Testis (tissue), 2 donors: ENCODE measurements at regions not wholly inside any gene's neighbourhood (a gene's known extent, or its start where the extent isn't known, plus 50 kb on each side); places are given as distances from the start of the nearest gene placed in this dataset.

ENCODE experiments used
- CTCF ChIP-seq, 3 experiments: fragments of 450-650 bp in 2 of 3; fragments of 200-600 bp in 1 of 3; sonication (generic) in 1 of 3; IDR thresholded peaks; one replicate each; pipeline ENCODE4 v1.5.1; 2016 to 2019; ENCODE audit warnings: antibody characterized with exemption in 3 of 3, mild to moderate bottlenecking in 2 of 3, moderate library complexity in 1 of 3
- POLR2A ChIP-seq: fragments of 450-650 bp; IDR thresholded peaks from one replicate; pipeline ENCODE4 v1.6.1; 2017; ENCODE audit warnings: antibody characterized with exemption, mild to moderate bottlenecking, moderate library complexity

DNA sequence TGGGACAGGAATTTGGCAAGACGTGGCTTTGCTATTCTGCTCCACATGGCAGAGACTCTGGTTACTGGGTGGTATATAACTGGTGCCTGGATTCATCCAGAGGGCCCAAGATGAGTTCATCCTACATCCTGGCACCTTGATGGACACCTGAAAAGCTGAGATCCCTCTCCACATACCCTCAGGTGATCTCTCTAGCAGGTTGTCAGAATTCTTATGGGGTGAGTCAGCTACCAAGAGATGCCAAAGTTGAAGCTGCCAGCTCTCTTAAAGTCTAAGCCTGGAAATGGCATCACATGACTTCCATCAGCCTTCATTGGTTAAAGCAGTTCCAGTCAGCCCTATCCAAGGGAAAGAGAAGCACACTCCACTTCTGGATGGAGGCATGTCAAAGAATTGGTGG, 300.7 kb upstream of the SEL1L start:
- TF ChIP-seq CTCF (IDR thresholded peaks at IDR 0.05): no peak
- no peak for TF ChIP-seq POLR2A
